DOHH2 (cell line): ENCODE measurements at regions not wholly inside any gene's neighbourhood (a gene's known extent, or its start where the extent isn't known, plus 50 kb on each side); places are given as distances from the start of the nearest gene placed in this dataset.

ENCODE experiments used
- H3F3A ChIP-seq: fragments of 200-600 bp; sonication (generic), shearing (Covaris generic); 2 replicates; pipeline ENCODE4 v1.6.0; 2016; ENCODE audit warnings: antibody characterized with exemption, mild to moderate bottlenecking; ENCODE audit not compliant: control insufficient read depth, insufficient read depth
- H3K27ac ChIP-seq: fragments of 200-600 bp; sonication (generic); 2 replicates; pipeline ENCODE4 v1.5.1; 2014; ENCODE audit warnings: low read depth, mild to moderate bottlenecking, low read length, moderate library complexity
- H3K27me3 ChIP-seq: fragments of 200-600 bp; sonication (generic); 2 replicates; pipeline ENCODE4 v1.6.1; 2014; ENCODE audit warnings: mild to moderate bottlenecking, low read length, mixed read lengths; ENCODE audit not compliant: control insufficient read depth
- H3K36me3 ChIP-seq: fragments of 200-600 bp; sonication (generic); 2 replicates; pipeline ENCODE4 v1.6.1; 2014; ENCODE audit warnings: mild to moderate bottlenecking, low read length, moderate library complexity, mixed read lengths; ENCODE audit not compliant: control insufficient read depth
- H3K4me1 ChIP-seq: fragments of 200-600 bp; sonication (generic); 2 replicates; pipeline ENCODE4 v1.6.1; 2014; ENCODE audit warnings: mild to moderate bottlenecking, low read length, mixed read lengths; ENCODE audit not compliant: control insufficient read depth
- H3K4me2 ChIP-seq: fragments of 200-600 bp; sonication (generic); 2 replicates; pipeline ENCODE4 v1.6.0; 2014; ENCODE audit warnings: mild to moderate bottlenecking, low read length, moderate library complexity
- H3K4me3 ChIP-seq: fragments of 200-600 bp; sonication (generic); 2 replicates; pipeline ENCODE4 v1.5.1; 2014; ENCODE audit warnings: mild to moderate bottlenecking, low read length, mixed read lengths
- H3K79me2 ChIP-seq: fragments of 200-600 bp; sonication (generic); 2 replicates; pipeline ENCODE4 v1.6.1; 2014; ENCODE audit warnings: mild to moderate bottlenecking, low read length, mixed read lengths; ENCODE audit not compliant: control insufficient read depth
- H3K9me2 ChIP-seq: fragments of 200-600 bp; sonication (generic); replicated peaks from 2 replicates; pipeline ENCODE4 v1.6.1; 2014; ENCODE audit warnings: mild to moderate bottlenecking, low read length, mixed read lengths; ENCODE audit not compliant: control insufficient read depth
- H3K9me3 ChIP-seq: fragments of 200-600 bp; sonication (generic); 2 replicates; pipeline ENCODE4 v1.6.1; 2014; ENCODE audit warnings: antibody characterized with exemption, low read length, mixed read lengths; ENCODE audit not compliant: control insufficient read depth, insufficient read depth
- H4K20me1 ChIP-seq: fragments of 200-600 bp; sonication (generic); 2 replicates; pipeline ENCODE4 v1.6.0; 2014; ENCODE audit warnings: low read depth, mild to moderate bottlenecking, antibody characterized with exemption, low read length, moderate library complexity; ENCODE audit not compliant: control insufficient read depth, insufficient read depth
- EZH2phosphoT487 ChIP-seq: fragments of 200-600 bp; sonication (generic); IDR thresholded peaks from 2 replicates; pipeline ENCODE4 v1.6.1; 2017; ENCODE audit warnings: borderline replicate concordance, mild to moderate bottlenecking, antibody characterized with exemption, low read length, moderate library complexity, mixed read lengths
- TF ChIP-seq, protein P1 (sequence below): fragments of 200-600 bp; sonication (generic); IDR thresholded peaks from one replicate; pipeline ENCODE4 v1.5.1; 2014; ENCODE audit warnings: antibody characterized with exemption, mild to moderate bottlenecking, low read depth, low read length; ENCODE audit not compliant: poor library complexity, severe bottlenecking

DNA sequence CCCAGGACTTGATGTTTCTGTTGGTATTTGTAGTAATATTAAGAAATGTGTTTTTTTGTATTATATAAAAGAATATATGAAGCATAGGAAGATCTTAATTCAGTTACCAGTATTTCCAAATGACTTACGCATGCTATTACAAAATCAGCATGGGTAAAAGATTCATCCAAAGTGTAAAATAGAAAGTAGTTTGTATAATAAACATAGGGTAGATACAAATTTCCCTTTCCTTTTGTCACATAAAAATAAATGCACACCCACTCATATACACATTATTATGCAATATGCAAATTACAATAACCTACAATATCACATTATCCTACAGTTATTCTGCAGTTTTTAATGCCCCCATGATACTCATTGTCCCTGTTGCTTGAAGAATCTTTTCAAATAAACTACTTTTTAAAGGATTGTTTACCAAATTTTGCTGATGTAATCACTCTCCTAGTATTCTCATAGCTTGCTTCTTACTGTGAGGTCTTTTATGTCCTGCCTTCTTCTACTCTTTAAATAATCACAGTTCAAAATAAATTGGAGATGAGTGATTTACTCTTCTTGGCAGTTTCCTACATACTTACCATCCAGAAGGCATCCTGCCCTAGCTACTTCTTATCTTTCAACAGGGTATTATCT, 244.0 kb downstream of the CASP12 start:
- no peaks in the 10 kb centered on the region for H3K79me2 ChIP-seq
- H3K27ac ChIP-seq, result no peak overlapping the region
- H3K4me2 ChIP-seq, result no peak overlapping the region
- no peaks in the 10 kb centered on the region for H3K36me3 ChIP-seq
- peaks cover 5% of the 10 kb centered on the region; the same call in 1 of the 2 replicates for H3K9me3 ChIP-seq
- no peak overlapping the region for H3K4me3 ChIP-seq
- no peaks in the 10 kb centered on the region for H3K4me1 ChIP-seq
- H3F3A ChIP-seq, result no peaks in the 10 kb centered on the region
- no peaks in the 10 kb centered on the region for H3K9me2 ChIP-seq
- TF ChIP-seq, protein P1, sequence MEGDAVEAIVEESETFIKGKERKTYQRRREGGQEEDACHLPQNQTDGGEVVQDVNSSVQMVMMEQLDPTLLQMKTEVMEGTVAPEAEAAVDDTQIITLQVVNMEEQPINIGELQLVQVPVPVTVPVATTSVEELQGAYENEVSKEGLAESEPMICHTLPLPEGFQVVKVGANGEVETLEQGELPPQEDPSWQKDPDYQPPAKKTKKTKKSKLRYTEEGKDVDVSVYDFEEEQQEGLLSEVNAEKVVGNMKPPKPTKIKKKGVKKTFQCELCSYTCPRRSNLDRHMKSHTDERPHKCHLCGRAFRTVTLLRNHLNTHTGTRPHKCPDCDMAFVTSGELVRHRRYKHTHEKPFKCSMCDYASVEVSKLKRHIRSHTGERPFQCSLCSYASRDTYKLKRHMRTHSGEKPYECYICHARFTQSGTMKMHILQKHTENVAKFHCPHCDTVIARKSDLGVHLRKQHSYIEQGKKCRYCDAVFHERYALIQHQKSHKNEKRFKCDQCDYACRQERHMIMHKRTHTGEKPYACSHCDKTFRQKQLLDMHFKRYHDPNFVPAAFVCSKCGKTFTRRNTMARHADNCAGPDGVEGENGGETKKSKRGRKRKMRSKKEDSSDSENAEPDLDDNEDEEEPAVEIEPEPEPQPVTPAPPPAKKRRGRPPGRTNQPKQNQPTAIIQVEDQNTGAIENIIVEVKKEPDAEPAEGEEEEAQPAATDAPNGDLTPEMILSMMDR, result no peak
- no peak for TF ChIP-seq EZH2phosphoT487
- no peaks in the 10 kb centered on the region for H3K27me3 ChIP-seq
- no peaks in the 10 kb centered on the region for H4K20me1 ChIP-seq

DNA sequence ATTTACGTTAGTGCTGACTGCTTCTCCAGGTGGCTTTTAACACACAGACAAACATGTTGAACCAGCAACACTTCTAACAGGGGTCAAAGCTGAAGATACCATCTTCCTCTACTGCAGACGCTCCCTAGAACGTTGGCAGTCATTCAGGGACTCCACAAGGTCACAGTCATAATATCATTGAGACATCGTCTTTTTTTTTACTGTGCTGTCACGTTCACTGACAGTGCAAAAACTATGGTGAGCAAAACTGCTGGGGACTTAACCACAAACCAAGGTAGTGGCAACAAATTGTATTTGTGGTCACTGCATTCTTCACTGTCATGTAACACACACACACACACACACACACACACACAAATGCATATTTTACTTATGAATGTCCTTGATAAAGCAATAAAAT, 244.9 kb downstream of the CASP12 start:
- Histone ChIP-seq H3K27me3 (no peaks in the 10 kb centered on the region), H3K9me3 (peaks cover 5% of the 10 kb centered on the region; the same call in 1 of the 2 replicates), H3K4me1 (no peaks in the 10 kb centered on the region), H3K4me2 (no peak overlapping the region), H3K79me2 (no peaks in the 10 kb centered on the region), H3K36me3 (no peaks in the 10 kb centered on the region), H4K20me1 (no peaks in the 10 kb centered on the region), H3K27ac (no peak overlapping the region), H3F3A (no peaks in the 10 kb centered on the region), H3K9me2 (no peaks in the 10 kb centered on the region), H3K4me3 (no peak overlapping the region)
- TF ChIP-seq EZH2phosphoT487, result no peak
- TF ChIP-seq, protein P1, result no peak

DNA sequence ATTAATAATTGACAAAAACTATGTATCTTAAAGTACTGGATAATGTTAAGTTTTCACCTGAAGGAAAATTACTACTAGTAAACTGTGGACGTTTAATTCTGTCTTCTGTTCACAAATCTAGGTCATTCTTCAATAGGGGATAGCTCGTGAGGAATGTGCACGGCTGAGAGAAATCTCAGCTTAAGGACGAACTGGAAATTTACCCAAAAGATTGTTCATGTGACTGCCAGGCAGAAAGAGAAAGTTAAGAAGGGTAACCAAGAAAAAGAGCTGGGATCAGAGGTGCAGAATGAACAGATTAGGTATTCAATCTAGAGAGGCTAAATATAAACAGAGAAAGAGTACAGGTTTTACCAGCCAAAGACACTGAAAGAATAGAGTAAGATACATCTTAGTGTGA, 245.3 kb downstream of the CASP12 start:
- Histone ChIP-seq H4K20me1 (no peaks in the 10 kb centered on the region), H3K36me3 (no peaks in the 10 kb centered on the region), H3K4me3 (no peak overlapping the region), H3K79me2 (no peaks in the 10 kb centered on the region), H3K4me2 (no peak overlapping the region), H3K27me3 (no peaks in the 10 kb centered on the region), H3K4me1 (no peaks in the 10 kb centered on the region), H3F3A (no peaks in the 10 kb centered on the region), H3K9me3 (peaks cover 5% of the 10 kb centered on the region; the same call in 1 of the 2 replicates), H3K9me2 (no peaks in the 10 kb centered on the region), H3K27ac (no peak overlapping the region)
- no peak for TF ChIP-seq EZH2phosphoT487

DNA sequence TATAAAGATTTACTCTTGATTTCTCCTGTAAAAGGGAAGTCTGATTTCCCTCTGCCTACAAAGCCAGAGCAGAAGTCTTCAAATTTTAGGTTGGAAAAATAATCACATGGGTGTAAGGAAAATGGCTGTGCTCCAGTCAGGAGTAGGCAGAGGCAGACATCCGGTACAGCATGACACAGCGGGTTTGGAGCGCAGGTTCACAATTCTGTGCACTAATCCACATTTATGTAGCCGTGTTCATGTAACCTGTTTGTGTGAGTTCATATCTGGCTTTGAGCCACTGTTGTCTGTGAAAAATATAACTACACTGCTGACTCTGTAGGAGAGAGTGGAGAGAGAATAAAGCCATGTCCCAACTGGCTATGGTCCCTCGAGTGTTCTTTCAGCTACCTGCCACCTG, 248.0 kb downstream of the CASP12 start:
- H3K27ac ChIP-seq, result no peak overlapping the region
- no peaks in the 10 kb centered on the region for H3K36me3 ChIP-seq
- no peaks in the 10 kb centered on the region for H3K4me1 ChIP-seq
- H3K9me3 ChIP-seq, result peaks cover 5% of the 10 kb centered on the region; the same call in 1 of the 2 replicates
- H3F3A ChIP-seq, result no peaks in the 10 kb centered on the region
- TF ChIP-seq EZH2phosphoT487, result no peak
- TF ChIP-seq, protein P1, result no peak
- H4K20me1 ChIP-seq, result no peaks in the 10 kb centered on the region
- H3K79me2 ChIP-seq, result no peaks in the 10 kb centered on the region
- no peaks in the 10 kb centered on the region for H3K9me2 ChIP-seq
- no peaks in the 10 kb centered on the region for H3K27me3 ChIP-seq
- no peak overlapping the region for H3K4me2 ChIP-seq
- H3K4me3 ChIP-seq, result no peak overlapping the region
